ENCODE measurements at regions not wholly inside any gene's neighbourhood (a gene's known extent, or its start where the extent isn't known, plus 50 kb on each side); places are given as distances from the start of the nearest gene placed in this dataset.

DNA sequence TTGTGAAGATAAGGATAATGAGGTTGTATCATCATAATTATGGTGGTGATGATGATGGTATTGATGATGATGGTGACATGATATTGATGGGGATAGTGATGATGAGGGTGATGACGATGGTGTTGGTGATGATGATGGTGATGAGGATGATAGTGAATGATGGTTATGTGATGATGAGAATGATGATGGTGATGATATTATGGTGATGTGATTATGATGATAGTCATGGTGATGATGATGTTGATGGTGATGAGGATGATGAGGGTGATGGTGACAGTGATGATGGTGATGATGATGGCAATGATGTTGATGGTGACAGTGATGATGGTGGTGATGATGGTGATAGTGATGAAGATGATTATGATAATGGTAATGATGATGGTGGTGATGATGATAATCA, 299.9 kb upstream of the ADARB2 start:
- TF ChIP-seq, protein P1, sequence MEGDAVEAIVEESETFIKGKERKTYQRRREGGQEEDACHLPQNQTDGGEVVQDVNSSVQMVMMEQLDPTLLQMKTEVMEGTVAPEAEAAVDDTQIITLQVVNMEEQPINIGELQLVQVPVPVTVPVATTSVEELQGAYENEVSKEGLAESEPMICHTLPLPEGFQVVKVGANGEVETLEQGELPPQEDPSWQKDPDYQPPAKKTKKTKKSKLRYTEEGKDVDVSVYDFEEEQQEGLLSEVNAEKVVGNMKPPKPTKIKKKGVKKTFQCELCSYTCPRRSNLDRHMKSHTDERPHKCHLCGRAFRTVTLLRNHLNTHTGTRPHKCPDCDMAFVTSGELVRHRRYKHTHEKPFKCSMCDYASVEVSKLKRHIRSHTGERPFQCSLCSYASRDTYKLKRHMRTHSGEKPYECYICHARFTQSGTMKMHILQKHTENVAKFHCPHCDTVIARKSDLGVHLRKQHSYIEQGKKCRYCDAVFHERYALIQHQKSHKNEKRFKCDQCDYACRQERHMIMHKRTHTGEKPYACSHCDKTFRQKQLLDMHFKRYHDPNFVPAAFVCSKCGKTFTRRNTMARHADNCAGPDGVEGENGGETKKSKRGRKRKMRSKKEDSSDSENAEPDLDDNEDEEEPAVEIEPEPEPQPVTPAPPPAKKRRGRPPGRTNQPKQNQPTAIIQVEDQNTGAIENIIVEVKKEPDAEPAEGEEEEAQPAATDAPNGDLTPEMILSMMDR (IDR thresholded peaks at IDR 0.05) = no peak
- no peak for TF ChIP-seq EP300 (IDR thresholded peaks at IDR 0.05)

Measured in sigmoid colon (tissue), 4 donors.